HCT116 (cell line): ENCODE measurements at regions not wholly inside any gene's neighbourhood (a gene's known extent, or its start where the extent isn't known, plus 50 kb on each side); places are given as distances from the start of the nearest gene placed in this dataset.

ENCODE experiments used
- ATAC-seq: fragments of 200-7000 bp; cut with Tn5 transposase; 2 replicates; pipeline ENCODE4 v1.9.1; 2020; ENCODE audit warnings: mild to moderate bottlenecking, moderate library complexity
- BruUV-seq: library from RNA; stranded (reverse); fragments of 400-500 nt; replicated peaks from 2 replicates; lab custom pipeline; 2021; lab: Mats Ljungman, UMichigan
- CTCF ChIA-PET: fragments of 300-600 bp; sonication (Branson Sonifier 250); formaldehyde crosslinking; loops from one replicate; lab custom pipeline; 2021; ENCODE audit warnings: antibody characterized with exemption; lab: Charles Lee
- POLR2A ChIA-PET: fragments of 300-600, 350-600 bp; sonication (Branson Sonifier 250); formaldehyde crosslinking; loops from one replicate; lab custom pipeline; 2021; ENCODE audit warnings: antibody characterized with exemption; lab: Charles Lee
- RAD21 ChIA-PET, 2 experiments: fragments of 300-600 bp; sonication (Branson Sonifier 250); formaldehyde crosslinking; loops; one replicate each; lab custom pipeline; 2023; ENCODE audit warnings: low total read pairs in 2 of 2; ENCODE audit not compliant: uncharacterized antibody in 2 of 2, unreplicated experiment in 2 of 2, low non-redundant PET in 1 of 2; lab: Charles Lee
- DNase-seq: peaks from one replicate; pipeline ENCODE4 v3.0.0-alpha.2; 2010; ENCODE audit warnings: low read depth, low spot score
- H2AFZ ChIP-seq: fragments of 200-600 bp; shearing (Covaris generic), sonication (generic); 2 replicates; pipeline ENCODE4 v1.6.1; 2017; ENCODE audit warnings: low read depth, mixed run types, mixed read lengths, antibody characterized with exemption, low read length; ENCODE audit not compliant: poor library complexity, severe bottlenecking
- H3K27ac ChIP-seq: 2 replicates; pipeline ENCODE4 v1.5.1; 2012; ENCODE audit warnings: low read depth, low read length
- H3K27me3 ChIP-seq: fragments of 200-600 bp; sonication (generic); 2 replicates; pipeline ENCODE4 v1.6.1; 2016; ENCODE audit warnings: mixed run types, low read length, mixed read lengths; ENCODE audit not compliant: insufficient read depth
- H3K36me3 ChIP-seq, 2 experiments: fragments of 200-500 bp in 1 of 2; fragments of 200-600 bp in 1 of 2; sonication (Bioruptor generic) in 1 of 2; sonication (generic) in 1 of 2; 2 replicates each; pipeline versions ENCODE4 v1.5.1 to v1.6.1; 2014 to 2016; ENCODE audit warnings: low read length in 2 of 2, inconsistent platforms in 1 of 2, mixed read lengths in 1 of 2, mixed run types in 1 of 2; ENCODE audit not compliant: insufficient read depth in 2 of 2, control insufficient read depth in 1 of 2
- H3K4me1 ChIP-seq, 2 experiments: fragments of 200-600 bp in 1 of 2; sonication (generic) in 1 of 2; 2 replicates each; pipeline versions ENCODE4 v1.5.1 to v1.6.1; 2012 to 2017; ENCODE audit warnings: low read length in 2 of 2, inconsistent platforms in 1 of 2, mild to moderate bottlenecking in 1 of 2, mixed read lengths in 1 of 2, mixed run types in 1 of 2, moderate library complexity in 1 of 2; ENCODE audit not compliant: insufficient read depth in 2 of 2, control insufficient read depth in 1 of 2
- H3K4me2 ChIP-seq: fragments of 200-600 bp; sonication (generic); 2 replicates; pipeline ENCODE4 v1.6.1; 2017; ENCODE audit warnings: mixed run types, low read length, mixed read lengths
- H3K4me3 ChIP-seq, 2 experiments: fragments of 200-600 bp in 1 of 2; sonication (generic) in 1 of 2; replicated peaks in 1 of 2; 2 replicates each; pipeline ENCODE4 v1.5.1; 2011 to 2016; ENCODE audit warnings: low read length in 2 of 2, control low read depth in 1 of 2, low read depth in 1 of 2, mild to moderate bottlenecking in 1 of 2, mixed read lengths in 1 of 2, mixed run types in 1 of 2
- H3K79me2 ChIP-seq: fragments of 200-600 bp; sonication (generic); 2 replicates; pipeline ENCODE4 v1.6.1; 2017; ENCODE audit warnings: mild to moderate bottlenecking, mixed run types, low read length, moderate library complexity, mixed read lengths; ENCODE audit not compliant: insufficient read depth
- H3K9ac ChIP-seq: fragments of 200-600 bp; sonication (generic); 2 replicates; pipeline ENCODE4 v1.6.1; 2016; ENCODE audit warnings: low read length, mixed read lengths
- H3K9me2 ChIP-seq: fragments of 200-600 bp; sonication (generic), shearing (Covaris generic); 2 replicates; pipeline ENCODE4 v1.6.1; 2017; ENCODE audit warnings: mixed run types, mild to moderate bottlenecking, moderate library complexity; ENCODE audit not compliant: insufficient read depth
- H3K9me3 ChIP-seq, 2 experiments: fragments of 200-500 bp in 1 of 2; fragments of 200-600 bp in 1 of 2; sonication (Bioruptor generic) in 1 of 2; sonication (generic) in 1 of 2; 2 replicates each; pipeline ENCODE4 v1.6.1; 2014 to 2017; ENCODE audit warnings: low read length in 2 of 2, mixed read lengths in 2 of 2, inconsistent platforms in 1 of 2, low read depth in 1 of 2, mild to moderate bottlenecking in 1 of 2, mixed run types in 1 of 2, moderate library complexity in 1 of 2; ENCODE audit not compliant: control insufficient read depth in 1 of 2, insufficient read depth in 1 of 2
- H4K20me1 ChIP-seq: fragments of 200-600 bp; sonication (generic), shearing (Covaris generic); 2 replicates; pipeline ENCODE4 v1.6.1; 2017; ENCODE audit warnings: mixed run types, mild to moderate bottlenecking, moderate library complexity; ENCODE audit not compliant: insufficient read depth
- CBX3 ChIP-seq: IDR thresholded peaks from 2 replicates; pipeline ENCODE4 v1.6.1; 2012; ENCODE audit warnings: low read depth
- CEBPB ChIP-seq: IDR thresholded peaks from 2 replicates; pipeline ENCODE4 v1.6.1; 2012; ENCODE audit warnings: low read depth
- EGR1 ChIP-seq: IDR thresholded peaks from 2 replicates; pipeline ENCODE4 v1.6.1; 2012; ENCODE audit warnings: low read depth
- ELF1 ChIP-seq: IDR thresholded peaks from 2 replicates; pipeline ENCODE4 v1.6.1; 2012; ENCODE audit warnings: low read depth, borderline replicate concordance
- EZH2 ChIP-seq: fragments of 200-600 bp; sonication (generic); IDR thresholded peaks from 2 replicates; pipeline ENCODE4 v1.6.1; 2017; ENCODE audit warnings: antibody characterized with exemption, mixed run types
- JUND ChIP-seq: IDR thresholded peaks from 2 replicates; pipeline ENCODE4 v1.6.1; 2012
- POLR2A ChIP-seq: IDR thresholded peaks from 2 replicates; pipeline ENCODE4 v1.7.0; 2011; ENCODE audit warnings: borderline replicate concordance; ENCODE audit not compliant: insufficient read depth, insufficient read length; ENCODE audit errors: extremely low read depth
- POLR2AphosphoS5 ChIP-seq: IDR thresholded peaks from 2 replicates; pipeline ENCODE4 v1.6.1; 2011; ENCODE audit warnings: mild to moderate bottlenecking, low read depth, low read length, moderate library complexity
- SIN3A ChIP-seq: IDR thresholded peaks from 2 replicates; pipeline ENCODE4 v1.6.1; 2012; ENCODE audit warnings: low read depth
- TCF7L2 ChIP-seq: IDR thresholded peaks from 2 replicates; pipeline ENCODE4 v1.7.0; 2011; ENCODE audit warnings: borderline replicate concordance, inconsistent platforms; ENCODE audit not compliant: insufficient read depth, insufficient read length; ENCODE audit errors: extremely low read depth
- YY1 ChIP-seq: IDR thresholded peaks from 2 replicates; pipeline ENCODE4 v1.6.1; 2011; ENCODE audit warnings: low read length, low read depth, moderate library complexity, mild to moderate bottlenecking; ENCODE audit not compliant: insufficient replicate concordance; ENCODE audit errors: extremely low read depth
- ZBTB33 ChIP-seq: IDR thresholded peaks from 2 replicates; pipeline ENCODE4 v1.6.1; 2011; ENCODE audit warnings: mild to moderate bottlenecking, low read length, moderate library complexity; ENCODE audit not compliant: insufficient replicate concordance; ENCODE audit errors: extremely low read depth
- ZNF274 ChIP-seq: fragments of 200-500 bp; sonication (Bioruptor generic); IDR thresholded peaks from 2 replicates; pipeline ENCODE4 v1.6.1; 2014; ENCODE audit warnings: mild to moderate bottlenecking, low read depth, low read length, inconsistent platforms
- intact Hi-C: fragments of 100-400 bp; cut with micrococcal nuclease; formaldehyde crosslinking; loops from 2 replicates; pipeline ENCODE4 v1.10.0; 2022
- TF ChIP-seq, protein P1 (sequence below): IDR thresholded peaks from 2 replicates; pipeline ENCODE4 v1.6.1; 2012
- TF ChIP-seq, protein P2 (sequence below): IDR thresholded peaks from 2 replicates; pipeline ENCODE4 v1.6.1; 2012; ENCODE audit warnings: low read depth
- TF ChIP-seq, protein P3 (sequence below), 3 experiments: fragments of 200-600 bp in 1 of 3; sonication (generic) in 1 of 3; IDR thresholded peaks in 2 of 3; conservative IDR thresholded peaks in 1 of 3; 2 replicates each; pipeline ENCODE4 v1.5.1; 2012 to 2017; ENCODE audit warnings: low read depth in 2 of 3, low read length in 2 of 3, antibody characterized with exemption in 1 of 3, borderline replicate concordance in 1 of 3, control low read depth in 1 of 3, mild to moderate bottlenecking in 1 of 3, mixed read lengths in 1 of 3, mixed run types in 1 of 3, moderate library complexity in 1 of 3; ENCODE audit not compliant: insufficient read depth in 1 of 3

DNA sequence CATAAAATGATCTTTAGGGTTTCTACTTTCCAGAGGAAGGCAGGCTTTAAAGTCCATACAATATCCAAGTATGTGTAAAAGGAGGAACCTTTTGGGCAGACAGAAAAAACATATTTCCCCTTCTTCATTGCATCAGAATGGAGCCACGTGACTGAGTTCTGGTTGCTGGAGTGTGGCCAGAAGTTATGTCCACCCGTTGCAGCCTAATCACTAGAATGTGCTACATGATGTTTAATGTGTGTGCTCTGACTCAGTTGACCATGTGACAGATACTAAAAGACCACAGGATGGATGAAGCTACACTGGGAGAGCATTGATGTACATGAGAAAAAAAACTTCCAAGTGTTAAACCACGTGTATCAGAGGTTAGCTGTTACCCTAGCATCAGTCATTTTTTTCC lies 460.9 kb downstream of the RIT2 start:
- Histone ChIP-seq H3K4me2 (no peak overlapping the region), H3K36me3 (no peaks in the 10 kb centered on the region), H3K27me3 (no peaks in the 10 kb centered on the region), H3K9me3 (peaks cover 6 to 25% of the 10 kb centered on the region in 2 experiments; a peak in 3 of 4 replicates), H3K4me3 (no peak overlapping the region), H3K9ac (no peak overlapping the region), H3K9me2 (no peaks in the 10 kb centered on the region), H3K79me2 (no peaks in the 10 kb centered on the region), H2AFZ (no peak overlapping the region), H4K20me1 (no peaks in the 10 kb centered on the region), H3K27ac (no peak overlapping the region), H3K4me1 (no peaks in the 10 kb centered on the region)
- intact Hi-C loops: no loop called here
- RAD21 ChIA-PET: no interaction called here
- POLR2A ChIA-PET: no interaction called here
- DNase-seq: no peak
- CTCF ChIA-PET: no interaction called here
- BruUV-seq: no TSS peak
- no peak for TF ChIP-seq POLR2AphosphoS5
- no peak for TF ChIP-seq ELF1
- TF ChIP-seq, protein P1, sequence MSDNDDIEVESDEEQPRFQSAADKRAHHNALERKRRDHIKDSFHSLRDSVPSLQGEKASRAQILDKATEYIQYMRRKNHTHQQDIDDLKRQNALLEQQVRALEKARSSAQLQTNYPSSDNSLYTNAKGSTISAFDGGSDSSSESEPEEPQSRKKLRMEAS: no peak
- no peak for TF ChIP-seq CEBPB
- TF ChIP-seq, protein P2, sequence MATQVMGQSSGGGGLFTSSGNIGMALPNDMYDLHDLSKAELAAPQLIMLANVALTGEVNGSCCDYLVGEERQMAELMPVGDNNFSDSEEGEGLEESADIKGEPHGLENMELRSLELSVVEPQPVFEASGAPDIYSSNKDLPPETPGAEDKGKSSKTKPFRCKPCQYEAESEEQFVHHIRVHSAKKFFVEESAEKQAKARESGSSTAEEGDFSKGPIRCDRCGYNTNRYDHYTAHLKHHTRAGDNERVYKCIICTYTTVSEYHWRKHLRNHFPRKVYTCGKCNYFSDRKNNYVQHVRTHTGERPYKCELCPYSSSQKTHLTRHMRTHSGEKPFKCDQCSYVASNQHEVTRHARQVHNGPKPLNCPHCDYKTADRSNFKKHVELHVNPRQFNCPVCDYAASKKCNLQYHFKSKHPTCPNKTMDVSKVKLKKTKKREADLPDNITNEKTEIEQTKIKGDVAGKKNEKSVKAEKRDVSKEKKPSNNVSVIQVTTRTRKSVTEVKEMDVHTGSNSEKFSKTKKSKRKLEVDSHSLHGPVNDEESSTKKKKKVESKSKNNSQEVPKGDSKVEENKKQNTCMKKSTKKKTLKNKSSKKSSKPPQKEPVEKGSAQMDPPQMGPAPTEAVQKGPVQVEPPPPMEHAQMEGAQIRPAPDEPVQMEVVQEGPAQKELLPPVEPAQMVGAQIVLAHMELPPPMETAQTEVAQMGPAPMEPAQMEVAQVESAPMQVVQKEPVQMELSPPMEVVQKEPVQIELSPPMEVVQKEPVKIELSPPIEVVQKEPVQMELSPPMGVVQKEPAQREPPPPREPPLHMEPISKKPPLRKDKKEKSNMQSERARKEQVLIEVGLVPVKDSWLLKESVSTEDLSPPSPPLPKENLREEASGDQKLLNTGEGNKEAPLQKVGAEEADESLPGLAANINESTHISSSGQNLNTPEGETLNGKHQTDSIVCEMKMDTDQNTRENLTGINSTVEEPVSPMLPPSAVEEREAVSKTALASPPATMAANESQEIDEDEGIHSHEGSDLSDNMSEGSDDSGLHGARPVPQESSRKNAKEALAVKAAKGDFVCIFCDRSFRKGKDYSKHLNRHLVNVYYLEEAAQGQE: no peak
- no peak for TF ChIP-seq POLR2A
- no peak for TF ChIP-seq YY1
- TF ChIP-seq, protein P3, sequence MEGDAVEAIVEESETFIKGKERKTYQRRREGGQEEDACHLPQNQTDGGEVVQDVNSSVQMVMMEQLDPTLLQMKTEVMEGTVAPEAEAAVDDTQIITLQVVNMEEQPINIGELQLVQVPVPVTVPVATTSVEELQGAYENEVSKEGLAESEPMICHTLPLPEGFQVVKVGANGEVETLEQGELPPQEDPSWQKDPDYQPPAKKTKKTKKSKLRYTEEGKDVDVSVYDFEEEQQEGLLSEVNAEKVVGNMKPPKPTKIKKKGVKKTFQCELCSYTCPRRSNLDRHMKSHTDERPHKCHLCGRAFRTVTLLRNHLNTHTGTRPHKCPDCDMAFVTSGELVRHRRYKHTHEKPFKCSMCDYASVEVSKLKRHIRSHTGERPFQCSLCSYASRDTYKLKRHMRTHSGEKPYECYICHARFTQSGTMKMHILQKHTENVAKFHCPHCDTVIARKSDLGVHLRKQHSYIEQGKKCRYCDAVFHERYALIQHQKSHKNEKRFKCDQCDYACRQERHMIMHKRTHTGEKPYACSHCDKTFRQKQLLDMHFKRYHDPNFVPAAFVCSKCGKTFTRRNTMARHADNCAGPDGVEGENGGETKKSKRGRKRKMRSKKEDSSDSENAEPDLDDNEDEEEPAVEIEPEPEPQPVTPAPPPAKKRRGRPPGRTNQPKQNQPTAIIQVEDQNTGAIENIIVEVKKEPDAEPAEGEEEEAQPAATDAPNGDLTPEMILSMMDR (IDR thresholded peaks at IDR 0.05 in 2 of 3, conservative IDR thresholded peaks at IDR 0.05 in 1 of 3; ENCODE audit: borderline replicate concordance in 1 of 3, insufficient read depth in 1 of 3, low read depth in 2 of 3, low read length in 2 of 3): no peak
- no peak for TF ChIP-seq ZNF274
- no peak for TF ChIP-seq EZH2
- no peak for TF ChIP-seq TCF7L2
- TF ChIP-seq CBX3: no peak
- TF ChIP-seq ZBTB33: no peak
- TF ChIP-seq SIN3A: no peak
- TF ChIP-seq EGR1: no peak
- no peak for TF ChIP-seq JUND
- ATAC-seq: no peak
